ENCODE measurements at regions not wholly inside any gene's neighbourhood (a gene's known extent, or its start where the extent isn't known, plus 50 kb on each side); places are given as distances from the start of the nearest gene placed in this dataset.

DNA sequence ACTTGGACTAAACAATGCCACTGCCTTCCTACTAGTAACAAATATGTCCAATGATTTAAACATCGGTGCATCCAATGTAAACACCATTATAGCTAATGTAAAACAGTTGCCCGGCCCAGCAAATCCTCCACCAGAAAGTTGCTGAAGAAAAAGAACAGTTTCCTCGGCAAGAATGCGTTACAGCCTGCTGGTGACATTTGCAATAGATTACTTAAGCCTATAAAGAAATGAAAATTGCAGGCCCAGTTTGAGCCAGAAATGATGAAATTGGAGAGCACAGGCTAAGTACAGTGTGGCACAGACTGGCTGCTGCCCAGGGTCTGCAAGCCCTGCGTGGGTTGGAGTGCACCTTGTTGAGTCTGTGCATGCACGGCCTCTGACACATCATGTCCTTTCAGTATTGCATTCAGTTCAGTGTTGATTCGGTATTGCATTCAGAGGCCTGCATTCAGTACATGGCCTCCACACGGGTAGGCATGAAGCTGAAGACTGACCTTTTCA is 406.0 kb upstream of the KLF4 start:
- TF ChIP-seq EZH2phosphoT487 (IDR thresholded peaks at IDR 0.05; ENCODE audit: borderline replicate concordance, low read length), result no peak
- TF ChIP-seq, protein P1, sequence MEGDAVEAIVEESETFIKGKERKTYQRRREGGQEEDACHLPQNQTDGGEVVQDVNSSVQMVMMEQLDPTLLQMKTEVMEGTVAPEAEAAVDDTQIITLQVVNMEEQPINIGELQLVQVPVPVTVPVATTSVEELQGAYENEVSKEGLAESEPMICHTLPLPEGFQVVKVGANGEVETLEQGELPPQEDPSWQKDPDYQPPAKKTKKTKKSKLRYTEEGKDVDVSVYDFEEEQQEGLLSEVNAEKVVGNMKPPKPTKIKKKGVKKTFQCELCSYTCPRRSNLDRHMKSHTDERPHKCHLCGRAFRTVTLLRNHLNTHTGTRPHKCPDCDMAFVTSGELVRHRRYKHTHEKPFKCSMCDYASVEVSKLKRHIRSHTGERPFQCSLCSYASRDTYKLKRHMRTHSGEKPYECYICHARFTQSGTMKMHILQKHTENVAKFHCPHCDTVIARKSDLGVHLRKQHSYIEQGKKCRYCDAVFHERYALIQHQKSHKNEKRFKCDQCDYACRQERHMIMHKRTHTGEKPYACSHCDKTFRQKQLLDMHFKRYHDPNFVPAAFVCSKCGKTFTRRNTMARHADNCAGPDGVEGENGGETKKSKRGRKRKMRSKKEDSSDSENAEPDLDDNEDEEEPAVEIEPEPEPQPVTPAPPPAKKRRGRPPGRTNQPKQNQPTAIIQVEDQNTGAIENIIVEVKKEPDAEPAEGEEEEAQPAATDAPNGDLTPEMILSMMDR (IDR thresholded peaks at IDR 0.05; ENCODE audit: low read depth, low read length, poor library complexity, severe bottlenecking), result no peak

DNA sequence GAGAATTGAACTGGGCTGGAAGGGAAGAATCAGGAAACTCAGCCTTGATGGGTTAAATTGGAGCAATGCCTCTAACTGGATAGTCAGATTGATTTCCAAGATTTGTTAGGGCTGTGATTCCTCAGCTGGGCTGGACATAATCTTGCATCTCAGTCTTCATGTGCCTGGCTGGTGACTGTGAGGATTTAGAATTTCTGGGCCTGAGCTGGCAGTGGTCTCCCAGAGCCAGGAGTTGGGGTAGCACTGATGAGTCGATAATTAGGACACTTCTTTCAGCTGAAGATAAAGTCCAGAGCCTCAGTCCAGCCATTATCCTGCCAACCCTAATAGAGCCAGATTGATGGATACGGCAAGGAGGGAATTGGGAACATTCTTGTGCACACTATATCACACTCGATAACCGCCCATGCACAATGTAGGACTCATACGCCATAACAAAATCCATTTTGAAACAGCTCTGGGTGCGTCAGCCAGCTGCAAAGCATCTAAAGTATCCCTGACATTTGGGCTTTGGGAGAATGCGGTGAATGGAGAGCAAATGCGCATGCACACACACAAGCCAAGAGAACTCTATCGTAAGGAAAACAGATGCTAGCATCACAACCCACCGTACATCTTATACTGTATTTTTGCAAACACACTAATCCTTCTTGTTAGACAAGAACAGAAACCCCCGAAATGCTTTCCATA is 405.1 kb upstream of the KLF4 start:
- TF ChIP-seq, protein P1 (IDR thresholded peaks at IDR 0.05; ENCODE audit: low read depth, low read length, poor library complexity, severe bottlenecking), result no peak
- no peak for TF ChIP-seq EZH2phosphoT487 (IDR thresholded peaks at IDR 0.05; ENCODE audit: borderline replicate concordance, low read length)
- no peaks in the 10 kb centered on the region for H3K36me3 ChIP-seq (ENCODE audit: control insufficient read depth, low read length)
- no peaks in the 10 kb centered on the region for H3K79me2 ChIP-seq (ENCODE audit: control insufficient read depth, low read length)
- H3K9me3 ChIP-seq (ENCODE audit: control insufficient read depth, insufficient read depth, low read length), result no peaks in the 10 kb centered on the region
- no peaks in the 10 kb centered on the region for H3K27me3 ChIP-seq (ENCODE audit: control insufficient read depth, low read length)
- H3K9me2 ChIP-seq (replicated peaks; ENCODE audit: control insufficient read depth, low read length), result no peaks in the 10 kb centered on the region
- no peak overlapping the region for H3K27ac ChIP-seq (ENCODE audit: low read depth, low read length)
- H3K4me1 ChIP-seq (ENCODE audit: control insufficient read depth, low read length), result no peaks in the 10 kb centered on the region
- H3K4me2 ChIP-seq (ENCODE audit: low read length), result no peak overlapping the region
- H3F3A ChIP-seq (ENCODE audit: control insufficient read depth, insufficient read depth), result no peaks in the 10 kb centered on the region
- no peaks in the 10 kb centered on the region for H4K20me1 ChIP-seq (ENCODE audit: control insufficient read depth, insufficient read depth, low read depth, low read length)
- no peak overlapping the region for H3K4me3 ChIP-seq (ENCODE audit: low read length)

More for the DNA sequence above, 406.0 kb upstream of the KLF4 start:
- Histone ChIP-seq H3K27ac (ENCODE audit: low read depth, low read length) (no peak overlapping the region), H3K4me3 (ENCODE audit: low read length) (no peak overlapping the region), H3F3A (ENCODE audit: control insufficient read depth, insufficient read depth) (no peaks in the 10 kb centered on the region), H4K20me1 (ENCODE audit: control insufficient read depth, insufficient read depth, low read depth, low read length) (no peaks in the 10 kb centered on the region), H3K4me1 (ENCODE audit: control insufficient read depth, low read length) (no peaks in the 10 kb centered on the region), H3K36me3 (ENCODE audit: control insufficient read depth, low read length) (no peaks in the 10 kb centered on the region), H3K27me3 (ENCODE audit: control insufficient read depth, low read length) (no peaks in the 10 kb centered on the region), H3K4me2 (ENCODE audit: low read length) (no peak overlapping the region), H3K9me3 (ENCODE audit: control insufficient read depth, insufficient read depth, low read length) (no peaks in the 10 kb centered on the region), H3K9me2 (replicated peaks; ENCODE audit: control insufficient read depth, low read length) (no peaks in the 10 kb centered on the region), H3K79me2 (ENCODE audit: control insufficient read depth, low read length) (no peaks in the 10 kb centered on the region)

DNA sequence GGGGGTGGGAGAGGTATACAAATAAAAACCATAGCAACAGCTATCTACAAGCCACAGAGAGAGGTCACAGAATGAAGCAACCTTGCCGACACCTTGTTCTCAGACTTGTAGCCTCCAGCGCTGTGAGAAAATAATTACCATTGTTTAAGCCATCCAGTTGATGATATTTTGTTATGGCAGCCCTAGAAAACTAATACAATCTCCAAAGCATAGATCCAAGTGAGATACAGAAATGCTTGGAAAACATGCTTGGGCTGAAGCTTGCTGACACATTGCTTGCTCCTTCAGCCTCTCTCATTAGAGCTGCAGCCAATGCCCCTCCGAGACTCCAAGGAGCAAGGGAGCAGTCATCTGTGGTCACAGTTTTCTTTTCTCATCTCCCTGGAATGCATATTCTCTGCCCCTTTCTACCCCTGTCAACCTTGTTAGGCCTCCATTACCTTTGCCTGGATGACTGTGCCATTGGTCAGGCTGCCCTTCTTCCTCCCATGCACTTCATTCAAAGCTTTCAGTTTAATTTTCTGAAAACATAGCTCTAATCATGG is 401.4 kb upstream of the KLF4 start:
- H3K4me3 ChIP-seq (ENCODE audit: low read length), result no peak overlapping the region
- TF ChIP-seq, protein P1 (IDR thresholded peaks at IDR 0.05; ENCODE audit: low read depth, low read length, poor library complexity, severe bottlenecking), result no peak
- no peak for TF ChIP-seq EZH2phosphoT487 (IDR thresholded peaks at IDR 0.05; ENCODE audit: borderline replicate concordance, low read length)
- H3F3A ChIP-seq (ENCODE audit: control insufficient read depth, insufficient read depth), result no peaks in the 10 kb centered on the region
- no peaks in the 10 kb centered on the region for H3K4me1 ChIP-seq (ENCODE audit: control insufficient read depth, low read length)
- no peaks in the 10 kb centered on the region for H4K20me1 ChIP-seq (ENCODE audit: control insufficient read depth, insufficient read depth, low read depth, low read length)
- no peaks in the 10 kb centered on the region for H3K79me2 ChIP-seq (ENCODE audit: control insufficient read depth, low read length)
- no peak overlapping the region for H3K4me2 ChIP-seq (ENCODE audit: low read length)
- no peaks in the 10 kb centered on the region for H3K36me3 ChIP-seq (ENCODE audit: control insufficient read depth, low read length)
- H3K27ac ChIP-seq (ENCODE audit: low read depth, low read length), result no peak overlapping the region
- H3K9me3 ChIP-seq (ENCODE audit: control insufficient read depth, insufficient read depth, low read length), result no peaks in the 10 kb centered on the region
- no peaks in the 10 kb centered on the region for H3K9me2 ChIP-seq (replicated peaks; ENCODE audit: control insufficient read depth, low read length)
- H3K27me3 ChIP-seq (ENCODE audit: control insufficient read depth, low read length), result no peaks in the 10 kb centered on the region
